Endothelial cell (in vitro differentiated cells): ENCODE measurements at regions not wholly inside any gene's neighbourhood (a gene's known extent, or its start where the extent isn't known, plus 50 kb on each side); places are given as distances from the start of the nearest gene placed in this dataset.
"Not testable (repeated sequence)": the region's sequence is repeated elsewhere in the genome, so short reads cannot be mapped to it uniquely, and the experiment has no call there.

ENCODE experiments used
- DNase-seq: peaks from one replicate; pipeline ENCODE4 v3.0.0; 2021; ENCODE audit warnings: low spot score
- H3K27ac Mint-ChIP-seq: one replicate; pipeline ENCODE4 v1.8.0; 2021; ENCODE audit warnings: mixed read lengths, inconsistent platforms; ENCODE audit not compliant: unreplicated experiment
- H3K27me3 Mint-ChIP-seq: one replicate; pipeline ENCODE4 v1.8.0; 2021; ENCODE audit warnings: mild to moderate bottlenecking, moderate library complexity, mixed read lengths, inconsistent platforms; ENCODE audit not compliant: unreplicated experiment
- H3K36me3 Mint-ChIP-seq: one replicate; pipeline ENCODE4 v1.8.0; 2021; ENCODE audit warnings: mild to moderate bottlenecking, low read depth, mixed read lengths, inconsistent platforms; ENCODE audit not compliant: unreplicated experiment
- H3K4me1 Mint-ChIP-seq: one replicate; pipeline ENCODE4 v1.8.0; 2021; ENCODE audit warnings: mild to moderate bottlenecking, mixed read lengths, inconsistent platforms; ENCODE audit not compliant: unreplicated experiment
- H3K4me3 Mint-ChIP-seq: one replicate; pipeline ENCODE4 v1.8.0; 2021; ENCODE audit warnings: mild to moderate bottlenecking, mixed read lengths, inconsistent platforms; ENCODE audit not compliant: unreplicated experiment
- H3K9me3 Mint-ChIP-seq: one replicate; pipeline ENCODE4 v1.8.0; 2021; ENCODE audit warnings: mixed read lengths, inconsistent platforms; ENCODE audit not compliant: unreplicated experiment
- CTCF ChIP-seq: fragments of 200-600 bp; sonication (generic); IDR thresholded peaks from one replicate; pipeline ENCODE4 v1.5.0; 2021; ENCODE audit warnings: antibody characterized with exemption; ENCODE audit not compliant: unreplicated experiment

GRCh38 chr22:17305076-17305475 is 64.2 kb upstream of the CECR2 start:
- no peaks in the 10 kb centered on the region for H3K9me3 Mint-ChIP-seq
- H3K4me1 Mint-ChIP-seq = peaks cover 3% of the 10 kb centered on the region
- H3K36me3 Mint-ChIP-seq = no peaks in the 10 kb centered on the region
- no peak overlapping the region for H3K4me3 Mint-ChIP-seq
- no peak for TF ChIP-seq CTCF
- H3K27me3 Mint-ChIP-seq = peaks cover 1% of the 10 kb centered on the region
- no peak for DNase-seq
- no peak overlapping the region for H3K27ac Mint-ChIP-seq

GRCh38 chr22:17303840-17304779 is 65.2 kb upstream of the CECR2 start:
- no peaks in the 10 kb centered on the region for H3K27me3 Mint-ChIP-seq
- no peak for TF ChIP-seq CTCF
- no peak overlapping the region for H3K27ac Mint-ChIP-seq

GRCh38 chr22:17303441-17303839 is 65.8 kb upstream of the CECR2 start:
- no peak overlapping the region for H3K27ac Mint-ChIP-seq
- H3K27me3 Mint-ChIP-seq = peaks cover 2% of the 10 kb centered on the region
- DNase-seq = no peak
- peaks cover 3% of the 10 kb centered on the region for H3K4me1 Mint-ChIP-seq
- no peak overlapping the region for H3K4me3 Mint-ChIP-seq
- H3K9me3 Mint-ChIP-seq = no peaks in the 10 kb centered on the region
- TF ChIP-seq CTCF = no peak
- no peaks in the 10 kb centered on the region for H3K36me3 Mint-ChIP-seq

More at GRCh38 chr22:17303840-17304779, 65.2 kb upstream of the CECR2 start:
- Mint-ChIP-seq H3K4me1 (peaks cover 3% of the 10 kb centered on the region), H3K4me3 (no peak overlapping the region), H3K36me3 (no peaks in the 10 kb centered on the region), H3K9me3 (no peaks in the 10 kb centered on the region)
- no peak for DNase-seq

GRCh38 chr22:17302616-17303015 is 66.6 kb upstream of the CECR2 start:
- TF ChIP-seq CTCF = no peak
- Mint-ChIP-seq H3K4me3 (no peak overlapping the region), H3K27me3 (peaks cover 2% of the 10 kb centered on the region), H3K27ac (no peak overlapping the region), H3K9me3 (no peaks in the 10 kb centered on the region), H3K36me3 (no peaks in the 10 kb centered on the region), H3K4me1 (peaks cover under 1% of the 10 kb centered on the region)
- DNase-seq = no peak

GRCh38 chr22:17300926-17301325 is 68.3 kb upstream of the CECR2 start:
- H3K4me1 Mint-ChIP-seq = no peaks in the 10 kb centered on the region
- peaks cover 2% of the 10 kb centered on the region for H3K27me3 Mint-ChIP-seq
- H3K27ac Mint-ChIP-seq = no peak overlapping the region
- H3K9me3 Mint-ChIP-seq = no peaks in the 10 kb centered on the region
- H3K4me3 Mint-ChIP-seq = no peak overlapping the region
- no peak for TF ChIP-seq CTCF
- no peak for DNase-seq
- H3K36me3 Mint-ChIP-seq = no peaks in the 10 kb centered on the region

GRCh38 chr22:17298805-17299502 is 70.3 kb upstream of the CECR2 start:
- DNase-seq, H3K4me3 Mint-ChIP-seq, H3K27me3 Mint-ChIP-seq, H3K9me3 Mint-ChIP-seq, H3K36me3 Mint-ChIP-seq, H3K27ac Mint-ChIP-seq, H3K4me1 Mint-ChIP-seq: not testable (repeated sequence)
